PC-9 (cell line): ENCODE measurements at regions not wholly inside any gene's neighbourhood (a gene's known extent, or its start where the extent isn't known, plus 50 kb on each side); places are given as distances from the start of the nearest gene placed in this dataset.

Source experiments
- CTCF ChIP-seq: fragments of 200-600 bp; sonication (generic); conservative IDR thresholded peaks from 2 replicates; pipeline ENCODE4 v1.6.1; 2017; ENCODE audit warnings: mixed run types, antibody characterized with exemption, mild to moderate bottlenecking, moderate library complexity
- EZH2 ChIP-seq: fragments of 200-600 bp; sonication (generic); IDR thresholded peaks from 2 replicates; pipeline ENCODE4 v1.8.0; 2017; ENCODE audit warnings: antibody characterized with exemption, low read depth

DNA sequence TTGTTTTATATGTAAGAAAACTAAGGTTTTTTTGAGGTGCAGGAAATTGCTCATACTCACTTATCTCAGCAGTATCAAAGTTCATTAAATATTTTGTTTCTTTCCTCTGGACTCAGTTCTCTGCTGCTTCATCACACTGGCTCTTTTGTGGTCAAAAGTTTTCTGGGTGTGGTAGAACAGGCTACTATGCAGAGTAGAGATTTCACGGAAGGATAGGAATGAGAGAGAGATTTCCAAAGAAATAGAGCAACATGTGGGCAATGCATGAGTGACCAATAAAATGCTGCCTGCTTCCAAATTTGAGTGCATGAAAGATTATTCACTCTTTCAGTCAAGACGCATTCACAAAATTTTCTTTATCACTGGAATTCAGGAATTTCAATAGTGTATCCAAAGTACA, 577.3 kb upstream of the SEMA6D start:
- no peak for TF ChIP-seq CTCF
- no peak for TF ChIP-seq EZH2
